Activated naive CD8-positive, alpha-beta T cell treated with anti-CD3 and anti-CD28 coated beads, Interleukin-2, amount 10 ng/mL, durations not matched to agents 7 days and 5 days (primary cell): ENCODE measurements at regions not wholly inside any gene's neighbourhood (a gene's known extent, or its start where the extent isn't known, plus 50 kb on each side); places are given as distances from the start of the nearest gene placed in this dataset.

Experiments used
- ATAC-seq: fragments of 150-1000 bp; cut with Tn5 transposase; one replicate; pipeline ENCODE4 v1.10.0; 2021; ENCODE audit warnings: low read depth, moderate library complexity
- POLR2A ChIA-PET: fragments of 350-600 bp; sonication (Branson Sonifier 250); formaldehyde crosslinking; loops from one replicate; lab custom pipeline; 2021; ENCODE audit warnings: antibody characterized with exemption; lab: Charles Lee
- DNase-seq: peaks from one replicate; pipeline ENCODE4 v3.0.0; 2021
- H3K27ac Mint-ChIP-seq: one replicate; pipeline ENCODE4 v1.8.0; 2022; ENCODE audit warnings: mild to moderate bottlenecking, mixed read lengths
- H3K27me3 Mint-ChIP-seq: one replicate; pipeline ENCODE4 v1.8.0; 2022; ENCODE audit warnings: mild to moderate bottlenecking, moderate library complexity, mixed read lengths
- H3K36me3 Mint-ChIP-seq: one replicate; pipeline ENCODE4 v1.8.0; 2021; ENCODE audit warnings: mild to moderate bottlenecking, mixed read lengths
- H3K4me1 Mint-ChIP-seq: one replicate; pipeline ENCODE4 v1.8.0; 2021; ENCODE audit warnings: mixed read lengths
- H3K4me3 Mint-ChIP-seq: one replicate; pipeline ENCODE4 v1.8.0; 2022; ENCODE audit warnings: mild to moderate bottlenecking, moderate library complexity, mixed read lengths
- H3K9me3 Mint-ChIP-seq: one replicate; pipeline ENCODE4 v1.8.0; 2021; ENCODE audit warnings: mixed read lengths

DNA sequence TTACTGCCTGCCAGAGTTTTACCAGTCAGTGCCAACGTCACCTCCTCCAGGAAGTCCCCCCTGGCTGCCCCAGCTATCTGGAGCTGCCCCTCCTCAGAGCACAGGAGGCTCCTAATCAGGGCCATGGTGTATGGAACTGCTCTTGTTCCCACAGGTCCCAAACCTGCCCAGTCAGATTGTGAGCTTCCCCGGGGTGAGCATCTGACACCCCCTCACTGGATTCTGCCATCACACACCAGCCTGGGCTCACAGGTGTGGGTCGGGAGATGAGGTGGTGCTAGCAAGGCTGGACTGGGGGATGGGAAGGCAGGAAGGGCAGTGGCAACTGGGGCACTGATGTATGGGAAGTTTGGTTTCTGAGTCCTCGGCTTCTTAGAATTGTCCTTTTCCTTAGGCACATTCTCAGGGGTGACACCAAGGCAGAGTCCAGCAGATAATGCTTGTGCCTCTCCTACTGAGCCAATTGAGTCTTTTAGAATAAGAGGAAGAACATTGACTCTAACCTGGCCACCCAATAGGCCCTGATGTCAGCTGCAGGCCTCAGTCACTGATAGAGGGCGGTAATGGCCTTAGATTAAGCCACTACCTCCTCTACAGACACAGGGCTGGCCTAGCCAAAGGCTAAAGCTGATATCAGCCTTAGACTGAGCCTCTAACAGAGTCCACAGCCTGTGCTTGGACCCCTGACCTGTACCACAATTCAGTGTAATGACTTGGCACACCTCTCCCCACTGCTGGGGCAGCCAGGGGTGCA lies 107.9 kb downstream of the WSCD1 start:
- H3K9me3 Mint-ChIP-seq = no peaks in the 10 kb centered on the region
- DNase-seq (no peak), ATAC-seq (no peak)
- POLR2A ChIA-PET = no interaction called here
- H3K36me3 Mint-ChIP-seq = no peaks in the 10 kb centered on the region
- no peaks in the 10 kb centered on the region for H3K27me3 Mint-ChIP-seq
- H3K4me1 Mint-ChIP-seq = no peaks in the 10 kb centered on the region
- no peak overlapping the region for H3K4me3 Mint-ChIP-seq
- no peak overlapping the region for H3K27ac Mint-ChIP-seq
